ENCODE measurements at regions not wholly inside any gene's neighbourhood (a gene's known extent, or its start where the extent isn't known, plus 50 kb on each side); places are given as distances from the start of the nearest gene placed in this dataset.

- Histone ChIP-seq H3K4me2 (ENCODE audit: insufficient read depth, insufficient read length, low read length) (no peak overlapping the region), H4K5ac (ENCODE audit: insufficient read length, low read depth, low read length) (no peak overlapping the region), H4K20me1 (ENCODE audit: control insufficient read depth, insufficient read depth, insufficient read length) (no peaks in the 10 kb centered on the region), H3K4ac (ENCODE audit: low read depth, low read length) (no peak overlapping the region), H3K79me2 (ENCODE audit: insufficient read depth, low read length) (no peaks in the 10 kb centered on the region), H3K23ac (ENCODE audit: insufficient read length, low read depth, low read length) (no peak overlapping the region), H2BK120ac (ENCODE audit: low read depth, low read length, poor library complexity, severe bottlenecking) (no peak overlapping the region), H3T11ph (ENCODE audit: low read length) (no peak overlapping the region), H4K91ac (ENCODE audit: insufficient read length, low read depth, low read length) (no peak overlapping the region), H3K18ac (ENCODE audit: insufficient read length, low read depth, low read length) (no peak overlapping the region), H3K79me1 (ENCODE audit: insufficient read depth, low read depth, low read length, poor library complexity, severe bottlenecking) (no peaks in the 10 kb centered on the region), H3K14ac (ENCODE audit: insufficient read depth, low read length) (no peak overlapping the region), H3K56ac (ENCODE audit: insufficient read length, low read depth, low read length) (no peak overlapping the region), H3K27ac (ENCODE audit: insufficient read length, low read depth, low read length) (no peak overlapping the region), H2BK5ac (ENCODE audit: insufficient read length, low read length) (no peak overlapping the region), H2AFZ (ENCODE audit: low read length) (no peak overlapping the region), H3K9ac (ENCODE audit: extremely low read depth, insufficient read length, low read length) (no peak overlapping the region), H4K8ac (replicated peaks; ENCODE audit: insufficient read length, low read depth, low read length) (no peak overlapping the region), H2AK5ac (ENCODE audit: insufficient read length, low read length) (no peak overlapping the region), H3K9me3 (ENCODE audit: control insufficient read depth, low read depth, low read length) (peaks cover 4% of the 10 kb centered on the region), H2BK12ac (ENCODE audit: insufficient read length, low read depth, low read length) (no peak overlapping the region), H2BK20ac (ENCODE audit: low read depth, low read length, poor library complexity, severe bottlenecking) (no peak overlapping the region), H3K27me3 (ENCODE audit: insufficient read depth, low read length) (no peaks in the 10 kb centered on the region), H2BK15ac (ENCODE audit: low read depth, low read length) (no peak overlapping the region), H3K23me2 (ENCODE audit: insufficient read length, low read depth, low read length, poor library complexity, severe bottlenecking) (no peaks in the 10 kb centered on the region), H3K4me1 (ENCODE audit: insufficient read depth, low read length) (no peaks in the 10 kb centered on the region; the same call in 1 of the 2 replicates)
- Mint-ChIP-seq H3K9me3 (peaks cover 2 to 3% of the 10 kb centered on the region in 2 experiments; a peak in 3 of 5 replicates), H3K27ac (no peak overlapping the region), H3K4me3 (no peak overlapping the region), H3K36me3 (ENCODE audit: insufficient read depth in 1 of 3, low read depth in 3 of 3) (peaks cover 0 to 8% (median 2%) of the 10 kb centered on the region in 3 experiments; a peak in 2 of 7 replicates), H3K4me1 (peaks cover 0 to 4% of the 10 kb centered on the region in 2 experiments; a peak in 1 of 4 replicates), H3K27me3 (ENCODE audit: low read depth) (no peaks in the 10 kb centered on the region)
- no peak for TF ChIP-seq CTCF (conservative IDR thresholded peaks at IDR 0.05)
- no CpG with 5 or more reads among the region's 17 CpGs for WGBS (ENCODE audit: extremely low coverage, insufficient read length, low lambda C conversion rate)
- no peak for DNase-seq
Observed at GRCh38 chr5:4643960-4644359, 496.2 kb upstream of the ADAMTS16 start.

All from H9 (cell line).